ENCODE measurements at regions not wholly inside any gene's neighbourhood (a gene's known extent, or its start where the extent isn't known, plus 50 kb on each side); places are given as distances from the start of the nearest gene placed in this dataset.
"Not testable (repeated sequence)": the region's sequence is repeated elsewhere in the genome, so short reads cannot be mapped to it uniquely, and the experiment has no call there.

DNA sequence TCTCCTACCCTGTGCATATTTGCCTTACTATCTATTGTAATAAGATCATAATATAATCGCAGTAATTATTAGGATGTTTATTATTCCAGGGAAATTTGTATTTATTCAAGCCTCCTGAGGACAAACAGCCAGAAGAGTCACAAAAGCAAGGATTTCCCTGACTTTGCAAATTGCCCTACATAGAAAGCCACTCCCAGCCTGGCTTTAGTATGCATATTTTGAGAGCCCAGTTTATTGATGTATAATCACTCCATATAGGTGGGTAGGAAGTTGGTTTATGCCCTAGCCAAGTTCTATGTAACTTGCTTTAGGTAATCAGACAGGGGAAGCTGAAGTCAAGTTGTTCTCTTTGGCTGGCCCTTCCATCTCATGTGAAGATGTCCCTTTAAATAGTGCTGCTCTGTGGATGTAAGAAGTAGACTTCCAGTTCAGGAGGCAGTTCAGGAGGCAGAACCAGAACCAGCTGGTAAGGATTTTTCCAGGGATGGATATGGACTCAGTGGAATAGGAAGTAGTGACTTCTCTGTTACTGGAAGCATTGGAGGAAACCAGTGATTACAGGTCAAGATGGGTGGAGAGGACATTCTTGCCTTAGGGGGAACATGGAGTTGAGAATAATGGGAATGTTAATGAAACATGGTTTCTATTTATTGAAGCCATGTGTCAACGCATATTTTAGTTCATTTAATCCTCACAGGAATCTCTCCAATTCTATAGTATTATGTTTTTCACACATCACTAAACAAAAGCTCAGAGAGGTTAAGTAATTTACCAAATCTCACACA, 70.5 kb upstream of the KIT start:
- no peak for DNase-seq

DNA sequence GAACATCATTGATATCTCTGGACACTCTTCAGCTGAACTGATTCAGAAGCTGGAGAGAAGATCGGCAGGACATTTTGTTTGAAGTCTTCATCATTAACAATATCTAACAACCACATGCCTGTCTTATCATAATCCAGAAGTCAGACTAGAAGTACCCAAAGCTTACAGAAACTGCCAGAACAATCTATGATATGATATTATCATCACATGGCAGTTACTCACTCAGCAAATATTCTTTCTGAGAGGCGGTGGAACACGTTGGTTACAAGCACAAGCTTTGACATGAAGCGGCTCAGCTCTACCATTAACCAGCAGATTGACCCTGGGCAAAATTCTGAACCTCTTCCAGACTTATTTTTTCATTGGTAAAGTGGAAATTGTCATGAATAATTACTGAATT, 69.4 kb upstream of the KIT start:
- DNase-seq: no peak

DNA sequence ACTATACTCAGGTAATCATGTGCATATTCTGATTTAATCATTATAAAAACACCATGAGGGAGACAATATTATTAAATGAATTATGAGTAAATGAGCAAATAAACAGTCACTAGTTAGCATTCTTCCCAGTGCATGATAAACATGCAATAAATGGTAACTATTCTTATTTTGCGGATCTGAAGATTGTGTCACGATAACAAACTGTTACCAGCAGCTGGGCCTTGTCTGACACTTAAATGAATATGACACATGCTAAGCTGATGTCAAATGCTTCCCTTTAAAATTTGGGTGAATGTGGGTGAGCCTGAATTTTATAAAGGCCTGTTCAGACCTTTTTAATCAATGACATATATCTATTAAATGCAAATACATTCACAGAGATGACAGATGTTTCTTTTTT, 68.2 kb upstream of the KIT start:
- no peak for DNase-seq

DNA sequence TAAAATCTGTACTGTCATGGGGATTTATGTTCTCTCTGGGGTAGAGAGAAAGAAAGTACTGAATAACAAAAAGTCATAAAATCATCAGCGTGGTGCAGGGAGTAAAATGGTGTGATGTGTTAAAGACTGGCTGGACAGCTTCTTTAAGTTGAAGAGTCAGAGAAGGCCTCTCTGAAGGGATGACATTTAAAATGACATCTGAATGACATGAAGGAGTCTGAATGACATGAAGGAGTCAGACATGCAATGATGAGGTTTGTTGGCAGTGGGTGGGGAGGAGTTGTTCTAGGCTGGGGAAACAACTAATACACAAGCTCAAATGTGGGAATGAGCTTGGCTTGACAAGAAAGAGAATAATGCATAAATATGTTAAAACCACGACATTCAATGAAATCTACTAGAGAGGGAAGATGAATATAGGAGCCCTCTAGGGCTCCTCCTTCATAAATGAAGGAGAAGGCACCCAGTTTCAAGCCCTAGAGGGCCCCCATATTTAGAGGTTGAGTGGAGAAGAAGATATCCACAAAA, 63.9 kb upstream of the KIT start:
- DNase-seq: no peak

DNA sequence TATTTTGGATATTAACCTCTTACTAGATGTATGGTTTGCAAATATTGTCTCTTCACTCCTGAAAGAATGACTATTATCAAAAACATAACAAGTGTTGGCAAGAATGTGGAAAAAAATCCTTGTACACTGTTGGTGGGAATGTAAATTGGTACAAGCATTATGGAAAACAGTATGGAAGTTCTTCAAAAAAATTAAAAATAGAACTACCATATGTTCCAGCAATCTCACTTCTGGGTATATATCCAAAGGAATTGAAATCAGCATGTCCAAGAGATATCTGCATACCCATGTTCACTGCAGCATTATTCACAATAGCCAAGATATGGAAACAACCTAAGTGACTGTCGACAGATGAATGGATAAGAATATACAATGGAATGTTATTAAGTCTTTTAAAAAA, 61.6 kb upstream of the KIT start:
- no peak for DNase-seq

DNA sequence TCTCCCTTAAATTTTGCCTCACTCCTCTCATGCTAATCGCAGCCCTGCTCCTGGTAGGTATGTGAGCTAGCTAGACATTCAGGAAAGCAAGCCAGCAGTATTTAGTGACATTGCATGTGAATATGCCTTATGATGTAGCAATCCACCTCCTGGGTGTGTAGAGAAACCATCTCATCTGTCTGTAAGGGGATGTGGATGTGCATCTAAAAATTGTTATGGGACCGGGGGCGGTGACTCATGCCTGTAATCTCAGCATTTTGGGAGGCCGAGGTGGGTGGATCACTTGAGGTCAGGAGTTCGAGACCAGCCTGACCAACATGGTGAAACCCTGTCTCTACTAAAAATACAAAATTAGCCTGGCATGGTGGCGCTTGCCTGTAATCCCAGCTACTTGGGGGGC, 60.1 kb upstream of the KIT start:
- DNase-seq: not testable (repeated sequence)

DNA sequence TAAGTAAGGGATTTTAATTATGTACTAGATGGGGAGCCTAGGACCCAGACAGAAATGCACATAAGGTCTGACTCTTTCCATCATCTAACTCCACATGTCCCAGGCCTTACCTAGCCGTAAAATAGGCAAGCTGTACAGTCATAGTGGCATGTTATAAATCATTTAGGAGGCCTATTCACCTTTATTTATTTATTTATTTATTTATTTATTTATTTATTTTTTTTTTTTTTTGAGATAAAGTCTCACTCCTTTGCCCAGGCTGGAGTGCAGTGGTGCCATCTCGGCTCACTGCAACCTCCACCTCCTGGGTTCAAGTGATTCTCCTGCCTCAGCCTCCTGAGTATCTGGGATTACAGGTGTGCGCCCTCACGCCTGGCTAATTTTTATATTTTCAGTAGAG, 55.6 kb upstream of the KIT start:
- DNase-seq: not testable (repeated sequence)

DNA sequence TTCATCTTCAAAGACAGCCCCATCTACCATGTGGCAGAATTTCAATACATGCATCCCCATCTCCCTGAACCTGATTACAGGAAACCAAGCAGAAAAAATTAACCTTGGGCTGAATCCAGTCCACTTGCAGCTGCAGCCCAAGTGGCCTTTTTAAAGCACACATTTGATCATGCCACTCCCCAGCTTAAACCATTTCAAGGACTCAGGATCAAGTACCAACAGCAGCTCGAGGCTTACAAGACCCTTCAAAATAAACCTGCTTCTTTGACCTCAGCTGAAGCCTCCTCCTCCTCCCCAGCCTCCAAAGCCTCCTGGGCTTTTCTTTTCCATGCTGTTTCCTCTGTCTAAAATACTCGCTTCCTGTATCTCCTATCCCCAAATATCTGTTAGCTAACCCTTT, 50.7 kb upstream of the KIT start:
- no peak for DNase-seq

DNA sequence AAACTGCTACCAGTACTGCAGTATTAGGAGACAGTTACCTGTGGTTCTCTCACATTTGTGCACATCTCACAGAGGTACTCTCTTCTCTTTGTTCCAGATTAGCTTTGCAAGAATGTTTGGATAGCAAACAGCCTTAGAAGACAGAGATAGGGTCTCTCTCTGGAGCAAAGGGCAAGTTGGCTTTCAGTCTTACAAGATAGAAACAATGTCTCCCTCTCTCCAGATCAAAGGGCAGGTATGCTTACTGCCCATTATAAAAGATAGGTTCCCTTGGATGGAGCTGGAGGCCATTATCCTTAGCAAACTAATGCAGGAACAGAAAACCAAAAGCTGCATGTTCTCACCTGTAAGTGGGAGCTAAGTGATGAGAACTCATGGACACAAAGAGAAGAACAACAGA, 50.2 kb upstream of the KIT start:
- no peak for DNase-seq

Measured in CD4-positive, alpha-beta T cell treated with Interleukin-15 for 1 hour (primary cell).